HEK293T (cell line): ENCODE measurements at regions not wholly inside any gene's neighbourhood (a gene's known extent, or its start where the extent isn't known, plus 50 kb on each side); places are given as distances from the start of the nearest gene placed in this dataset.

Experiments used
- CTCF ChIA-PET: fragments of 350-600 bp; formaldehyde crosslinking; extraction: SDS; loops from one replicate; lab custom pipeline; 2021; ENCODE audit warnings: antibody characterized with exemption, inconsistent platforms; lab: Yijun Ruan, JAX
- POLR2A ChIA-PET: fragments of 350-600 bp; formaldehyde crosslinking; extraction: SDS; loops from one replicate; lab custom pipeline; 2020; ENCODE audit warnings: antibody characterized with exemption, inconsistent platforms; lab: Yijun Ruan, JAX
- DNase-seq: peaks from one replicate; pipeline ENCODE4 v3.0.0; 2012; ENCODE audit warnings: mixed read lengths; ENCODE audit errors: extremely low spot score
- ARNT ChIP-seq: fragments of 450-650 bp; IDR thresholded peaks from 2 replicates; pipeline ENCODE4 v1.6.1; 2017; ENCODE audit warnings: mild to moderate bottlenecking
- BHLHE40 ChIP-seq: fragments of 450-650 bp; IDR thresholded peaks from 2 replicates; pipeline ENCODE4 v1.6.1; 2016; ENCODE audit warnings: mild to moderate bottlenecking, moderate library complexity, borderline replicate concordance
- CTBP1 ChIP-seq: fragments of 450-650 bp; IDR thresholded peaks from 2 replicates; pipeline ENCODE4 v1.6.1; 2016; ENCODE audit warnings: borderline replicate concordance
- ELF4 ChIP-seq: fragments of 450-650 bp; IDR thresholded peaks from 2 replicates; pipeline ENCODE4 v1.6.1; 2017; ENCODE audit warnings: antibody characterized with exemption
- FOXA1 ChIP-seq: fragments of 450-650 bp; IDR thresholded peaks from 2 replicates; pipeline ENCODE4 v1.6.1; 2016; ENCODE audit warnings: mild to moderate bottlenecking
- FOXK2 ChIP-seq: fragments of 450-650 bp; IDR thresholded peaks from 2 replicates; pipeline ENCODE4 v1.6.1; 2016; ENCODE audit warnings: mild to moderate bottlenecking
- FOXM1 ChIP-seq: fragments of 450-650 bp; IDR thresholded peaks from 2 replicates; pipeline ENCODE4 v1.6.1; 2017; ENCODE audit warnings: mild to moderate bottlenecking, borderline replicate concordance
- HDGF ChIP-seq: fragments of 450-650 bp; IDR thresholded peaks from 2 replicates; pipeline ENCODE4 v1.6.1; 2017; ENCODE audit warnings: antibody characterized with exemption, borderline replicate concordance
- L3MBTL2 ChIP-seq: fragments of 450-650 bp; conservative IDR thresholded peaks from 2 replicates; pipeline ENCODE4 v1.6.1; 2016; ENCODE audit warnings: mild to moderate bottlenecking
- LEF1 ChIP-seq: fragments of 450-650 bp; IDR thresholded peaks from 2 replicates; pipeline ENCODE4 v1.6.1; 2017; ENCODE audit warnings: mild to moderate bottlenecking, borderline replicate concordance
- NFRKB ChIP-seq: fragments of 450-650 bp; IDR thresholded peaks from 2 replicates; pipeline ENCODE4 v1.6.1; 2016; ENCODE audit warnings: mild to moderate bottlenecking, moderate library complexity
- SP1 ChIP-seq: fragments of 450-650 bp; IDR thresholded peaks from 2 replicates; pipeline ENCODE4 v1.6.1; 2017
- SUZ12 ChIP-seq: fragments of 450-650 bp; IDR thresholded peaks from 2 replicates; pipeline ENCODE4 v1.6.1; 2016; ENCODE audit warnings: mild to moderate bottlenecking
- TARDBP ChIP-seq: fragments of 450-650 bp; IDR thresholded peaks from 2 replicates; pipeline ENCODE4 v1.6.1; 2016
- ZNF384 ChIP-seq: fragments of 450-650 bp; IDR thresholded peaks from 2 replicates; pipeline ENCODE4 v1.6.1; 2016
- TF ChIP-seq, protein P1 (sequence below): fragments of 450-650 bp; IDR thresholded peaks from 2 replicates; pipeline ENCODE4 v1.6.1; 2016

GRCh38 chr5:60293518-60293917 is 400.0 kb upstream of the PDE4D start:
- ChIA-PET CTCF (no interaction called here), POLR2A (no interaction called here)
- TF ChIP-seq ARNT (no peak), ZNF384 (no peak), SP1 (no peak), ELF4 (no peak)
- no peak for DNase-seq

GRCh38 chr5:60287174-60287771 is 393.7 kb upstream of the PDE4D start:
- no peak for TF ChIP-seq BHLHE40
- POLR2A ChIA-PET: no interaction called here
- CTCF ChIA-PET: interaction anchor here (0.5 to 1.6 kb wide), 3 partner anchors 37 to 448 kb away, joined by 3 to 6 read pairs (median 6); no protein-coding TSS in a partner anchor
- DNase-seq: peak; percentile 63

DNA sequence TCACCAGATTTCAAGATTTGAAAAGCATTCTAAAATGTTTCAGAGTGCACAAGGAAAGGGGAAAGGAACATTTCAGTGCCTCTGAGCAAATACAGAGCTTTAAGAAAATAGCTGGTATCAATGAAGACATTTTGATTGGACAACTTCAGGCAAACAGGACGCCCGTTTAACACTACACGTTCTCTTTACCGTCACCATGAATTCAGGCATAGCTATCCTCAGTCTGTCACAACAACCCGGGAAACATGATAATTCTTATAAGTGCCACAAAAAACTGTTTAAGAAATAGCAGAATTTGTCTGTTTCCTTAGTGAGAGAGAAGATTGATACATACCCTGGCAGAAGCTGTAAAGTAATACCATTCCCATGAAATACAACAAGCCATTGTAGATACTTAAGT is 392.4 kb upstream of the PDE4D start:
- CTCF ChIA-PET: no interaction called here
- no peak for TF ChIP-seq SUZ12
- no peak for DNase-seq
- POLR2A ChIA-PET: no interaction called here

DNA sequence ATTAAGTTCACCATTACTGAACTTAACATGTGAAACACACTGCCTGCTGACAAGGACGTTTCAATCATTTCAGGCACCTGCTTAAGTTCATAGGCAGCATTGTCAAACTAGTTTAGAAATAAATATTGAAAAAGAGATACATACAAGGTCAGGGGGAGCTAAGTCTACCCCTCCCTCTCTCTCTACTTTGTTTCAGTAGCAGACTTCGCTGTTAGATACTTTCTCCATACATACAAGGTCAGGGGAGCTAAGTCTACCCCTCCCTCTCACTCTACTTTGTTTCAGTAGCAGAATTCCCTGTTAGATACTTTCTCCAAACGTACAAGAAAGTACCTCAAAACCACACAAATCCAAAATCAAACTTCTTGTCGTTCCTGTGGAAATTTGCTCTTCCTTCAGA is 387.4 kb upstream of the PDE4D start:
- TF ChIP-seq SUZ12: no peak
- TF ChIP-seq HDGF: no peak
- no peak for TF ChIP-seq L3MBTL2
- TF ChIP-seq, protein P1, sequence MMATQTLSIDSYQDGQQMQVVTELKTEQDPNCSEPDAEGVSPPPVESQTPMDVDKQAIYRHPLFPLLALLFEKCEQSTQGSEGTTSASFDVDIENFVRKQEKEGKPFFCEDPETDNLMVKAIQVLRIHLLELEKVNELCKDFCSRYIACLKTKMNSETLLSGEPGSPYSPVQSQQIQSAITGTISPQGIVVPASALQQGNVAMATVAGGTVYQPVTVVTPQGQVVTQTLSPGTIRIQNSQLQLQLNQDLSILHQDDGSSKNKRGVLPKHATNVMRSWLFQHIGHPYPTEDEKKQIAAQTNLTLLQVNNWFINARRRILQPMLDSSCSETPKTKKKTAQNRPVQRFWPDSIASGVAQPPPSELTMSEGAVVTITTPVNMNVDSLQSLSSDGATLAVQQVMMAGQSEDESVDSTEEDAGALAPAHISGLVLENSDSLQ: no peak
- no peak for TF ChIP-seq LEF1
- no peak for TF ChIP-seq FOXK2
- no peak for TF ChIP-seq ARNT
- TF ChIP-seq ELF4: no peak
- TF ChIP-seq NFRKB: no peak
- TF ChIP-seq ZNF384: no peak
- no peak for TF ChIP-seq TARDBP
- no peak for TF ChIP-seq FOXM1
- TF ChIP-seq CTBP1: no peak
- TF ChIP-seq FOXA1: no peak
- no peak for TF ChIP-seq SP1
- no peak for TF ChIP-seq BHLHE40
- no peak for DNase-seq
- ChIA-PET CTCF (no interaction called here), POLR2A (no interaction called here)

DNA sequence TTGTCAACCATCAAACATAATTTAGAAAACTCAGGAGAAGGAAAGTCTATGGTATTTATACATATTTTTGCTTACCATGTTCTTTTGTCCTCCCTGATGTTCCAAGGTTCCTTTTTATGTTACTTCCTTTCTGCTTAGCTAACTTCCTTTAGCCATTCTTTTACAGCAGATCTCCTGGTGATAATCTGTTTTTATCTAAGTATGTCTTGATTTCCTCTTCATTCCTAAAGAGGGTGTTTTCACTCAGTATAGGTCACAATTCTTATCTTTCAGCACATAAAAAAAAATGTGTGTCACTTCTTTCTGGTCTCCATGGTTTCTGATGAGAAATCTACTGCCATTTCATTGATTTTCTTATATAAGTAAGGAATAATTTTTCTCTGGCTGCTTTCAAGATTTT is 384.4 kb upstream of the PDE4D start:
- no peak for TF ChIP-seq LEF1
- DNase-seq: no peak
- ChIA-PET CTCF (no interaction called here), POLR2A (no interaction called here)

DNA sequence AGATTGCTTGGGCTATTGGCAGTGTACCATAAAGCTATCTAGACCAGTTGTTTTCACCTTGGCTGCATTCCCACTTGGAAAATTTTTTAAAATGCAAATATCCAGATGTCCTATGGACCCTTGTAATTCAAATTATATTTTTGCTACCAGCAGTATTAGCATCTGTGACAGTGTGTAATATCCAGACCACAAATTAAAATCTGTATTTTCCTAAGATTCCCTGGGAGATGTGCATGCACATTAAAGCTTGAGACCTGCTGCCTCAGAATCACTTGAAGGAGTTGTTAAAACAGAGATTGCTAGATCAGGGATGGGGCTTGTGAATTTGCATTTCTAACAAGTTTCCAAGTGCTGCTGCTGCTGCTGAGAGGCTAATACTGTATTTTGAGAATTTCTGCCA is 381.2 kb upstream of the PDE4D start:
- DNase-seq: no peak
- POLR2A ChIA-PET: no interaction called here
- CTCF ChIA-PET: no interaction called here
- TF ChIP-seq CTBP1: no peak
- no peak for TF ChIP-seq ELF4
- TF ChIP-seq ZNF384: no peak
- TF ChIP-seq FOXM1: no peak
- TF ChIP-seq, protein P1: no peak
- no peak for TF ChIP-seq SUZ12
- TF ChIP-seq LEF1: no peak
- no peak for TF ChIP-seq ARNT
- TF ChIP-seq NFRKB: no peak
- no peak for TF ChIP-seq HDGF
- no peak for TF ChIP-seq SP1
- TF ChIP-seq BHLHE40: no peak
- TF ChIP-seq FOXK2: no peak
- no peak for TF ChIP-seq TARDBP
- TF ChIP-seq FOXA1: no peak
- TF ChIP-seq L3MBTL2: no peak

GRCh38 chr5:60271517-60271916 is 378.0 kb upstream of the PDE4D start:
- POLR2A ChIA-PET: no interaction called here
- TF ChIP-seq ZNF384 (no peak), BHLHE40 (no peak), LEF1 (no peak), FOXK2 (no peak), NFRKB (no peak), FOXM1 (no peak), SUZ12 (no peak), SP1 (no peak), ARNT (no peak), ELF4 (no peak), CTBP1 (no peak), L3MBTL2 (no peak), HDGF (no peak), FOXA1 (no peak), TARDBP (no peak)
- TF ChIP-seq, protein P1: no peak
- CTCF ChIA-PET: no interaction called here
- no peak for DNase-seq
